D341Med (cell line): ENCODE measurements at regions not wholly inside any gene's neighbourhood (a gene's known extent, or its start where the extent isn't known, plus 50 kb on each side); places are given as distances from the start of the nearest gene placed in this dataset.
"Not testable (repeated sequence)": the region's sequence is repeated elsewhere in the genome, so short reads cannot be mapped to it uniquely, and the experiment has no call there.

ENCODE experiments used
- DNase-seq: peaks from one replicate; pipeline ENCODE4 v3.0.0; 2012; ENCODE audit warnings: low spot score

GRCh38 chr3:158026236-158026635, 80.0 kb downstream of the SHOX2 start:
- DNase-seq, result no peak

GRCh38 chr3:158019897-158020296, 86.3 kb downstream of the SHOX2 start:
- not testable (repeated sequence) for DNase-seq

- DNase-seq, result no peak
These were observed 87.8 kb downstream of the SHOX2 start for GRCh38 chr3:158018462-158018861.

GRCh38 chr3:158012901-158013300, 93.3 kb downstream of the SHOX2 start:
- DNase-seq, result no peak

- DNase-seq, result no peak
These were observed 100.7 kb downstream of the SHOX2 start for GRCh38 chr3:158005391-158006100.

- DNase-seq, result no peak
These were observed 107.0 kb downstream of the SHOX2 start for GRCh38 chr3:157999246-157999645.

GRCh38 chr3:157982359-157982758, 123.9 kb downstream of the SHOX2 start:
- no peak for DNase-seq

- DNase-seq, result no peak
These were observed 124.4 kb downstream of the SHOX2 start for GRCh38 chr3:157981819-157982218.

GRCh38 chr3:157979022-157979421, 127.2 kb downstream of the SHOX2 start:
- no peak for DNase-seq

GRCh38 chr3:157961665-157962064, 144.6 kb downstream of the SHOX2 start:
- DNase-seq, result no peak

GRCh38 chr3:157958457-157958856, 147.8 kb downstream of the SHOX2 start:
- no peak for DNase-seq

- DNase-seq, result no peak
These were observed 149.4 kb downstream of the SHOX2 start for GRCh38 chr3:157956850-157957249.

GRCh38 chr3:157956176-157956575, 150.0 kb downstream of the SHOX2 start:
- DNase-seq, result no peak

GRCh38 chr3:157953565-157953964, 152.7 kb downstream of the SHOX2 start:
- no peak for DNase-seq

- DNase-seq, result no peak
These were observed 157.4 kb downstream of the SHOX2 start for GRCh38 chr3:157948605-157949383.

GRCh38 chr3:157939166-157939565, 167.1 kb downstream of the SHOX2 start:
- no peak for DNase-seq

- DNase-seq, result no peak
These were observed 168.0 kb downstream of the SHOX2 start for GRCh38 chr3:157938154-157938779.

GRCh38 chr3:157931517-157931916, 174.7 kb downstream of the SHOX2 start:
- no peak for DNase-seq

- no peak for DNase-seq
These were observed 176.0 kb downstream of the SHOX2 start for GRCh38 chr3:157930000-157930780.

GRCh38 chr3:157926822-157927221, 179.4 kb downstream of the SHOX2 start:
- no peak for DNase-seq

GRCh38 chr3:157922614-157923013, 183.6 kb downstream of the SHOX2 start:
- DNase-seq, result no peak

- no peak for DNase-seq
These were observed 184.4 kb downstream of the SHOX2 start for GRCh38 chr3:157921811-157922210.
